GM18499 (cell line): ENCODE measurements at regions not wholly inside any gene's neighbourhood (a gene's known extent, or its start where the extent isn't known, plus 50 kb on each side); places are given as distances from the start of the nearest gene placed in this dataset.

ENCODE experiments used
- ATAC-seq: cut with Tn5 transposase; IDR thresholded peaks from one replicate; pipeline ENCODE4 v1.9.1; 2021; ENCODE audit warnings: moderate number of reproducible peaks; ENCODE audit not compliant: insufficient read depth, unreplicated experiment

- no peak for ATAC-seq
Measured at GRCh38 chr15:39493424-39494067, 87.3 kb upstream of the THBS1 start.

GRCh38 chr15:39494462-39494861, 86.4 kb upstream of the THBS1 start:
- no peak for ATAC-seq

- no peak for ATAC-seq
Measured at GRCh38 chr15:39495871-39496840, 84.7 kb upstream of the THBS1 start.

- no peak for ATAC-seq
Measured at GRCh38 chr15:39497016-39497758, 83.7 kb upstream of the THBS1 start.

GRCh38 chr15:39497759-39498565, 82.9 kb upstream of the THBS1 start:
- ATAC-seq: no peak

- ATAC-seq: no peak
Measured at GRCh38 chr15:39498629-39499028, 82.2 kb upstream of the THBS1 start.

- no peak for ATAC-seq
Measured at GRCh38 chr15:39499042-39499441, 81.8 kb upstream of the THBS1 start.

- no peak for ATAC-seq
Measured at GRCh38 chr15:39499681-39500080, 81.2 kb upstream of the THBS1 start.

GRCh38 chr15:39501366-39502081, 79.4 kb upstream of the THBS1 start:
- ATAC-seq: no peak

- no peak for ATAC-seq
Measured at GRCh38 chr15:39502082-39502447, 78.8 kb upstream of the THBS1 start.

GRCh38 chr15:39502611-39503195, 78.2 kb upstream of the THBS1 start:
- ATAC-seq: no peak

- no peak for ATAC-seq
Measured at GRCh38 chr15:39503526-39503925, 77.4 kb upstream of the THBS1 start.

GRCh38 chr15:39504808-39505207, 76.1 kb upstream of the THBS1 start:
- no peak for ATAC-seq

- no peak for ATAC-seq
Measured at GRCh38 chr15:39506146-39506545, 74.7 kb upstream of the THBS1 start.

GRCh38 chr15:39508536-39508935, 72.3 kb upstream of the THBS1 start:
- no peak for ATAC-seq

GRCh38 chr15:39510001-39510701, 70.7 kb upstream of the THBS1 start:
- ATAC-seq: no peak

GRCh38 chr15:39511000-39511915, 69.6 kb upstream of the THBS1 start:
- no peak for ATAC-seq

GRCh38 chr15:39511916-39512260, 69.0 kb upstream of the THBS1 start:
- no peak for ATAC-seq
